HG03139 (cell line): ENCODE measurements at regions not wholly inside any gene's neighbourhood (a gene's known extent, or its start where the extent isn't known, plus 50 kb on each side); places are given as distances from the start of the nearest gene placed in this dataset.

Experiments
- ATAC-seq: cut with Tn5 transposase; IDR thresholded peaks from one replicate; pipeline ENCODE4 v1.9.1; 2021; ENCODE audit not compliant: unreplicated experiment

- ATAC-seq, result no peak
Observed at GRCh38 chr1:218525451-218526197, 180.5 kb downstream of the TGFB2 start.

GRCh38 chr1:218526198-218526580 is 181.1 kb downstream of the TGFB2 start:
- no peak for ATAC-seq

- no peak for ATAC-seq
Observed at GRCh38 chr1:218527737-218528136, 182.6 kb downstream of the TGFB2 start.

GRCh38 chr1:218529646-218530300 is 184.6 kb downstream of the TGFB2 start:
- no peak for ATAC-seq

GRCh38 chr1:218531936-218532335 is 186.8 kb downstream of the TGFB2 start:
- ATAC-seq, result no peak

- no peak for ATAC-seq
Observed at GRCh38 chr1:218536296-218536986, 191.3 kb downstream of the TGFB2 start.

- ATAC-seq, result no peak
Observed at GRCh38 chr1:218537122-218537913, 192.2 kb downstream of the TGFB2 start.

- ATAC-seq, result no peak
Observed at GRCh38 chr1:218538341-218538740, 193.2 kb downstream of the TGFB2 start.

- ATAC-seq, result no peak
Observed at GRCh38 chr1:218546314-218546713, 201.2 kb downstream of the TGFB2 start.

- no peak for ATAC-seq
Observed at GRCh38 chr1:218547957-218548730, 203.0 kb downstream of the TGFB2 start.

- ATAC-seq, result no peak
Observed at GRCh38 chr1:218548764-218549163, 203.6 kb downstream of the TGFB2 start.

GRCh38 chr1:218553197-218553596 is 208.1 kb downstream of the TGFB2 start:
- ATAC-seq, result no peak

GRCh38 chr1:218556016-218556415 is 210.9 kb downstream of the TGFB2 start:
- ATAC-seq, result no peak

GRCh38 chr1:218557731-218558130 is 212.6 kb downstream of the TGFB2 start:
- ATAC-seq, result no peak

GRCh38 chr1:218558271-218558810 is 213.2 kb downstream of the TGFB2 start:
- no peak for ATAC-seq

GRCh38 chr1:218565377-218565776 is 220.2 kb downstream of the TGFB2 start:
- ATAC-seq, result no peak

- no peak for ATAC-seq
Observed at GRCh38 chr1:218568962-218569550, 223.9 kb downstream of the TGFB2 start.

- no peak for ATAC-seq
Observed at GRCh38 chr1:218570456-218570855, 225.3 kb downstream of the TGFB2 start.

GRCh38 chr1:218571491-218571890 is 226.4 kb downstream of the TGFB2 start:
- ATAC-seq, result no peak

- ATAC-seq, result no peak
Observed at GRCh38 chr1:218572050-218572449, 226.9 kb downstream of the TGFB2 start.
